Hepatocyte (in vitro differentiated cells): ENCODE measurements at regions not wholly inside any gene's neighbourhood (a gene's known extent, or its start where the extent isn't known, plus 50 kb on each side); places are given as distances from the start of the nearest gene placed in this dataset.

Experiments used
- CTCF ChIP-seq: fragments of 200-600 bp; sonication (generic); IDR thresholded peaks from 2 replicates; pipeline ENCODE4 v1.5.1; 2016; ENCODE audit warnings: antibody characterized with exemption, mild to moderate bottlenecking; ENCODE audit not compliant: poor library complexity
- EZH2phosphoT487 ChIP-seq: fragments of 200-600 bp; sonication (generic); IDR thresholded peaks from one replicate; pipeline ENCODE4 v1.6.1; 2018; ENCODE audit warnings: antibody characterized with exemption, mild to moderate bottlenecking, low read depth, moderate library complexity; ENCODE audit not compliant: unreplicated experiment, severe bottlenecking

- no peak for TF ChIP-seq EZH2phosphoT487
- no peak for TF ChIP-seq CTCF
Observed at GRCh38 chr15:67976506-67977073, 77.5 kb upstream of the PIAS1 start.
